ENCODE measurements at regions not wholly inside any gene's neighbourhood (a gene's known extent, or its start where the extent isn't known, plus 50 kb on each side); places are given as distances from the start of the nearest gene placed in this dataset.

DNA sequence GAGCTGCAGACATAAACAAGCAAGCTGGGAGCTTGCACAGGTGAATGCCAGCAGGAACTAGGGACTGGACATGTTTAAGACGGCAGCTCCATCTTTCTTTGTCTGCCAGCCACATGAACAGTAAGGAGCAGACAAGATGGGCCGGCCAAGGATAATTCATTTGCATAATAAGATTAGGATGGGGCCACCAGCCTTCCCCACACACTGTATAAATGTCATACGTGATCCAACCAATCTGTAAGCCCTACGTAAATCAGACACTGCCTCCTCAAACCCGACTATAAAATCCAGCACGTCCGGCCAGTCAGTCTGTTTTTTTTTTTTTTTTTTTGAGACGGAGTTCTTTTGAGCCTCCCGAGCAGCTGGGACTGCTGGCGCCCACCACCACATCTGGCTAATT, 75.6 kb upstream of the BOD1L1 start:
- Histone ChIP-seq H3K23me2 (ENCODE audit: low read depth, low read length) (no peaks in the 10 kb centered on the region), H3K56ac (replicated peaks; ENCODE audit: insufficient read length, low read depth, low read length) (no peak overlapping the region), H3K79me1 (ENCODE audit: low read depth, low read length) (no peaks in the 10 kb centered on the region), H3K18ac (ENCODE audit: extremely low read depth, low read length) (no peak overlapping the region), H3K23ac (ENCODE audit: insufficient read length) (no peak overlapping the region), H4K91ac (replicated peaks; ENCODE audit: insufficient read length, low read length) (no peak overlapping the region), H3K14ac (ENCODE audit: insufficient read length) (no peak overlapping the region), H3K4me2 (ENCODE audit: insufficient read depth in 1 of 2, low read depth in 2 of 2, low read length in 2 of 2) (no peak overlapping the region), H3K4ac (replicated peaks; ENCODE audit: insufficient read length, low read depth, low read length) (no peak overlapping the region), H4K20me1 (replicated peaks in 1 of 2; ENCODE audit: control insufficient read depth in 1 of 2, insufficient read depth in 2 of 2, low read length in 2 of 2) (no peaks in the 10 kb centered on the region), H2AK5ac (ENCODE audit: low read depth, low read length) (no peak overlapping the region), H3K9ac (replicated peaks in 1 of 4; ENCODE audit: extremely low read depth in 1 of 4, low read depth in 3 of 4, low read length in 3 of 4) (no peak overlapping the region), H2BK5ac (ENCODE audit: low read depth, low read length) (no peak overlapping the region), H2BK12ac (ENCODE audit: low read depth, low read length) (no peak overlapping the region), H3K36me3 (ENCODE audit: control insufficient read depth in 2 of 4, insufficient read depth in 4 of 4, low read length in 3 of 4) (no peaks in the 10 kb centered on the region), H2BK15ac (ENCODE audit: low read length) (no peak overlapping the region), H3K27ac (ENCODE audit: low read depth, low read length) (no peak overlapping the region), H3K79me2 (ENCODE audit: control insufficient read depth in 1 of 2, insufficient read depth in 2 of 2, low read length in 2 of 2) (no peaks in the 10 kb centered on the region), H2AFZ (ENCODE audit: low read length) (no peak overlapping the region), H4K5ac (ENCODE audit: insufficient read length, low read depth, low read length) (no peak overlapping the region), H3K4me1 (replicated peaks in 1 of 4; ENCODE audit: control insufficient read depth in 3 of 4, insufficient read depth in 4 of 4, low read length in 3 of 4) (no peaks in the 10 kb centered on the region), H3K27me3 (replicated peaks in 1 of 4; ENCODE audit: control insufficient read depth in 3 of 4, extremely low read depth in 1 of 4, insufficient read depth in 3 of 4, low read length in 3 of 4) (no peaks in the 10 kb centered on the region), H2BK120ac (replicated peaks; ENCODE audit: low read depth, low read length) (no peak overlapping the region), H2BK20ac (ENCODE audit: low read length) (no peak overlapping the region), H3K9me3 (ENCODE audit: insufficient read depth in 2 of 2, low read depth in 1 of 2, low read length in 1 of 2) (no peaks in the 10 kb centered on the region), H4K8ac (ENCODE audit: extremely low read depth, insufficient read depth, low read length) (no peak overlapping the region), H3K4me3 (ENCODE audit: extremely low read depth in 1 of 4, insufficient read depth in 2 of 4, low read depth in 3 of 4, low read length in 4 of 4) (no peak overlapping the region)
- ChIA-PET CTCF (ENCODE audit: partially characterized antibody) (interaction anchor here (0.6 kb wide), 1 partner anchor 48 kb away, joined by 3 read pairs; no protein-coding TSS in a partner anchor), POLR2A (ENCODE audit: partially characterized antibody) (no interaction called here)
- WGBS, 2 experiments (ENCODE audit: extremely low coverage in 1 of 2, insufficient coverage in 1 of 2, insufficient read length in 1 of 2, insufficient replicate concordance in 2 of 2, low coverage in 1 of 2, low lambda C conversion rate in 2 of 2, missing lambda C conversion rate in 1 of 2), result 93% methylated on average over 7 of the region's 10 CpGs; no CpG with 5 or more reads in 1 of the 2 experiments
- FAIRE-seq (no peak), DNase-seq (ENCODE audit: low read depth in 1 of 2, low spot score in 2 of 2) (no peak)
- TF ChIP-seq HDAC2 (IDR thresholded peaks at IDR 0.05; ENCODE audit: borderline replicate concordance in 1 of 2, low read depth in 2 of 2, low read length in 2 of 2), result no peak
- TF ChIP-seq RAD21 (IDR thresholded peaks at IDR 0.05 in 1 of 2, conservative IDR thresholded peaks at IDR 0.05 in 1 of 2; ENCODE audit: low read depth in 2 of 2, low read length in 2 of 2), result no peak
- TF ChIP-seq RNF2 (IDR thresholded peaks at IDR 0.05; ENCODE audit: borderline replicate concordance, low read depth, low read length, missing control alignments, poor library complexity, severe bottlenecking), result no peak
- TF ChIP-seq POU5F1 (IDR thresholded peaks at IDR 0.05; ENCODE audit: low read depth, low read length), result no peak
- TF ChIP-seq BRCA1 (IDR thresholded peaks at IDR 0.05; ENCODE audit: low read depth, low read length), result no peak
- no peak for TF ChIP-seq POLR2AphosphoS5 (IDR thresholded peaks at IDR 0.05; ENCODE audit: low read depth, low read length)
- no peak for TF ChIP-seq CTBP2 (IDR thresholded peaks at IDR 0.05; ENCODE audit: borderline replicate concordance, insufficient read depth, insufficient read length, low read length)
- no peak for TF ChIP-seq GABPA (IDR thresholded peaks at IDR 0.05; ENCODE audit: borderline replicate concordance, insufficient read depth, low read length)
- TF ChIP-seq PHF8 (conservative IDR thresholded peaks at IDR 0.05; ENCODE audit: low read depth, low read length), result no peak
- no peak for TF ChIP-seq JUN (IDR thresholded peaks at IDR 0.05; ENCODE audit: low read depth, low read length)
- no peak for TF ChIP-seq RFX5 (IDR thresholded peaks at IDR 0.05; ENCODE audit: borderline replicate concordance, low read depth, low read length)
- no peak for TF ChIP-seq SP1 (IDR thresholded peaks at IDR 0.05; ENCODE audit: low read depth, low read length)
- no peak for TF ChIP-seq SIX5 (IDR thresholded peaks at IDR 0.05; ENCODE audit: low read depth, low read length)

Measured in H1 (cell line).